Peyer's patch (tissue), 4 donors: ENCODE measurements at regions not wholly inside any gene's neighbourhood (a gene's known extent, or its start where the extent isn't known, plus 50 kb on each side); places are given as distances from the start of the nearest gene placed in this dataset.

Experiments
- DNase-seq, 3 donors: peaks; one replicate each; pipeline ENCODE4 v3.0.0-alpha.2; 2017 to 2019
- H3K27ac ChIP-seq, 4 donors: fragments of 200-600 bp; sonication (generic); one replicate each; pipeline ENCODE4 v1.5.1; 2016 to 2019
- H3K27me3 ChIP-seq, 2 donors: fragments of 200-600 bp; sonication (generic); one replicate each; pipeline ENCODE4 v1.5.1; 2019
- H3K36me3 ChIP-seq, 3 donors: fragments of 200-600 bp; sonication (generic); one replicate each; pipeline ENCODE4 v1.5.1; 2016 to 2019
- H3K4me1 ChIP-seq, 4 donors: fragments of 200-600 bp; sonication (generic); one replicate each; pipeline ENCODE4 v1.5.1; 2016 to 2019
- H3K4me3 ChIP-seq, 4 donors: fragments of 200-600 bp; sonication (generic); 1 replicate in 3 of 4; 2 replicates in 1 of 4; pipeline ENCODE4 v1.5.1; 2016 to 2019; ENCODE audit warnings: mild to moderate bottlenecking in 1 of 4
- H3K9me3 ChIP-seq, 4 donors: fragments of 200-600 bp; sonication (generic); one replicate each; pipeline ENCODE4 v1.5.1; 2016 to 2019; ENCODE audit warnings: mild to moderate bottlenecking in 1 of 4
- POLR2A ChIP-seq, 2 donors: fragments of 450-650 bp; IDR thresholded peaks; one replicate each; pipeline ENCODE4 v1.5.1; 2017; ENCODE audit warnings: antibody characterized with exemption in 2 of 2, mild to moderate bottlenecking in 2 of 2, moderate library complexity in 2 of 2
- TF ChIP-seq, protein P1 (sequence below), 6 experiments: fragments of 450-650 bp in 4 of 6; fragments of 200-600 bp in 2 of 6; sonication (generic) in 1 of 6; IDR thresholded peaks; one replicate each; pipeline ENCODE4 v1.5.1; 2017 to 2019; ENCODE audit warnings: antibody characterized with exemption in 6 of 6, mild to moderate bottlenecking in 3 of 6, moderate library complexity in 1 of 6

DNA sequence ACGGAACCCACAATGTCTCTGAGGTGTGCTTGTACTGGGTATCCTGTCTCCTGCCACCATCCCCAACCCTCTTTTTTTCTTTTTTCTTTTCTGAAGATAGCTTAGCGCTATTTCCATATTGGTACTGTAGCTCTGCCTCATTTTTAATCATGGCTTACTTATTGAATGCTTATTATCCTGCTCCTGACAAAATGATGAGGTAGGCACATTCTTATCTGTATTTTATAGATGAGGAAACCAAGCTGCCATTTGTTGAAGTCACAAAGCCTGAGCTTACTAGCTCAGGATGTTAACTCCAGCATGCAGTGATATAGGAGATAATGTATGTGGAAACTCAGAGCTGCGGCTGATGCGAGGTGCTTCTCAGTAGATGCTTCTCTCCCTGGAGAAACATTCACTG, 61.4 kb upstream of the GPR6 start:
- no peak for DNase-seq
- H3K4me3 ChIP-seq: no peak overlapping the region
- H3K4me1 ChIP-seq: no peaks in the 10 kb centered on the region
- H3K27ac ChIP-seq: no peak overlapping the region
- H3K27me3 ChIP-seq: no peaks in the 10 kb centered on the region
- no peaks in the 10 kb centered on the region for H3K9me3 ChIP-seq
- no peak for TF ChIP-seq POLR2A (IDR thresholded peaks at IDR 0.05)
- TF ChIP-seq, protein P1, sequence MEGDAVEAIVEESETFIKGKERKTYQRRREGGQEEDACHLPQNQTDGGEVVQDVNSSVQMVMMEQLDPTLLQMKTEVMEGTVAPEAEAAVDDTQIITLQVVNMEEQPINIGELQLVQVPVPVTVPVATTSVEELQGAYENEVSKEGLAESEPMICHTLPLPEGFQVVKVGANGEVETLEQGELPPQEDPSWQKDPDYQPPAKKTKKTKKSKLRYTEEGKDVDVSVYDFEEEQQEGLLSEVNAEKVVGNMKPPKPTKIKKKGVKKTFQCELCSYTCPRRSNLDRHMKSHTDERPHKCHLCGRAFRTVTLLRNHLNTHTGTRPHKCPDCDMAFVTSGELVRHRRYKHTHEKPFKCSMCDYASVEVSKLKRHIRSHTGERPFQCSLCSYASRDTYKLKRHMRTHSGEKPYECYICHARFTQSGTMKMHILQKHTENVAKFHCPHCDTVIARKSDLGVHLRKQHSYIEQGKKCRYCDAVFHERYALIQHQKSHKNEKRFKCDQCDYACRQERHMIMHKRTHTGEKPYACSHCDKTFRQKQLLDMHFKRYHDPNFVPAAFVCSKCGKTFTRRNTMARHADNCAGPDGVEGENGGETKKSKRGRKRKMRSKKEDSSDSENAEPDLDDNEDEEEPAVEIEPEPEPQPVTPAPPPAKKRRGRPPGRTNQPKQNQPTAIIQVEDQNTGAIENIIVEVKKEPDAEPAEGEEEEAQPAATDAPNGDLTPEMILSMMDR (IDR thresholded peaks at IDR 0.05): no peak
- H3K36me3 ChIP-seq: no peaks in the 10 kb centered on the region

DNA sequence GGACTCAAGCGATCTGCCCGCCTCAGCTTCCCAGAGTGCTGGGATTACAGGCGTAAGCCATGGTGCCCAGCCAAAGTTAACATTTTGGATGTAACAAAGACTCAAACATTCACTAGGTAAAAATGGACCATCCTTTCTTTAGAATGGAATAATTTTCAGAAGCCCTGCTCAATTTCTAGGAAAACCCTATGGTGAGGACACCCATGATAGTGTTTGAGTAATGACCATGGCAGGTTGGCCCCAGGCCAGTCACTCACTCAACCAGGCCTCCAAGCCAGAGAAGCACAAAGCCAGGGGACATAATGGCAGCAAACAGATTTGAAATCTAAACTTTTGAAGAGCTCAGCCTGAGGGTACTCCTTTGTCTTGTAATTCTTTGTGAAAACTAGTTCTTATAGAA, 59.9 kb upstream of the GPR6 start:
- Histone ChIP-seq H3K9me3 (no peaks in the 10 kb centered on the region), H3K36me3 (no peaks in the 10 kb centered on the region), H3K27me3 (no peaks in the 10 kb centered on the region), H3K27ac (no peak overlapping the region), H3K4me1 (no peaks in the 10 kb centered on the region), H3K4me3 (no peak overlapping the region)
- TF ChIP-seq POLR2A (IDR thresholded peaks at IDR 0.05): no peak
- TF ChIP-seq, protein P1 (IDR thresholded peaks at IDR 0.05): no peak
- no peak for DNase-seq

DNA sequence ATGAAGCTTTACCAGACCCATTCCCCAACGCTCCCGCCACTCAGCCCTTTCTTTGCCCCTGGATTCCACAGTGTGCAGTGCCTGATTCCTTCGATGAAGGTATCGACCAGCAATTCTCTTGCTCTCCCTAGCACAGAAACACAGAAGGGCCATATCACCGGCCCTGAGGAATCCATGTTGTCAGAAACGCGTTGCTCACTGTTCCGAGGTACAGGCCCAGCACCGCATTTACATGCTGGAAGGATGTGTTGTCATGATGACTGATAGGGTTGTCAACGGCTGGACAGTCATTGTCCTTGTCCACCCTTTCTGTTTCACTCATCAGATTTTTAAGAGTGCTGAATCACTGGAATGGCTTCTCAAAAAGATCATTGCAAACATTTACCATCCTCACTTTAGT, 57.2 kb upstream of the GPR6 start:
- no peak overlapping the region for H3K4me3 ChIP-seq
- no peaks in the 10 kb centered on the region for H3K4me1 ChIP-seq
- DNase-seq: no peak
- H3K27ac ChIP-seq: no peak overlapping the region
- TF ChIP-seq, protein P1 (IDR thresholded peaks at IDR 0.05): no peak
- no peak for TF ChIP-seq POLR2A (IDR thresholded peaks at IDR 0.05)
- H3K36me3 ChIP-seq: no peaks in the 10 kb centered on the region
- H3K9me3 ChIP-seq: no peaks in the 10 kb centered on the region
- H3K27me3 ChIP-seq: no peaks in the 10 kb centered on the region

DNA sequence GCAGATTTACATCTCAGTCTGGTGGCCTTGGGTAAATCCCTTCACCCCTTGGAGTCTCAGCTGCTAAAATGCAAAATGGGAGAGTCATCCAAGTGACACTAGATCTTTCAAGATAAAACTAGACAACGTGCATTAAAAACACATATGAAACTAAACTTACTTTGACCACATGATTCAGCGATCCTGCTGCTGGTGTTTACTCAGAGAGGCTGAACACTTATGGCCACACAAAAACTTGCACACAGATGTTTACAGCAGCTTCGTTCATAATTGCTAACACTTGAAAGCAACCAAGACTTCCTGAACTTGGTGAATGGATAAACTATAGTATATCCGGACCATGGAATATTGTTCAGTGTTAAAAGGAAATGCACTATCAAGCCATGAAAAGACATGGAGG, 55.3 kb upstream of the GPR6 start:
- no peak for DNase-seq
- no peaks in the 10 kb centered on the region for H3K27me3 ChIP-seq
- TF ChIP-seq, protein P1 (IDR thresholded peaks at IDR 0.05): no peak
- TF ChIP-seq POLR2A (IDR thresholded peaks at IDR 0.05): no peak
- H3K4me1 ChIP-seq: no peaks in the 10 kb centered on the region
- no peaks in the 10 kb centered on the region for H3K36me3 ChIP-seq
- no peak overlapping the region for H3K4me3 ChIP-seq
- no peaks in the 10 kb centered on the region for H3K9me3 ChIP-seq
- H3K27ac ChIP-seq: no peak overlapping the region

DNA sequence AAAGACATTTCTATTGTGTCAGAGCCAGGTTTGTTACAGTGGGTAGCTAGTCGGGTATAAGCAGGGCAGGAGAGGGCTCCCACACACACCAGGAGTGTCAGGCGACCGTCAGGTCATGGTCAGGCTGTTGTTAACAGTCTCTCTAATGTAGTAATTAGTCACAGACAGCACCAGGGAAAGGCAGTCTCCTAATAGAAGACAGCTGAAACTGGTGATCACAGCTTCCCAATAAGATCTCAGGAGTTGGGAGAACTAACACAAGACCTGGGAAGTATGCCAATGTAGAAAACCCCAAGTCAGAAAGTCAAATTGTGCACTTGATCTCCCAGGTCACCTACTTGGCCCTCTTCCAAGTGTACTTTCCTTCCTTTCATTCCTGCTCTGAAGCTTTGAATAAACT, 53.0 kb upstream of the GPR6 start:
- H3K4me1 ChIP-seq: no peaks in the 10 kb centered on the region
- H3K27me3 ChIP-seq: no peaks in the 10 kb centered on the region
- TF ChIP-seq, protein P1 (IDR thresholded peaks at IDR 0.05): no peak
- no peak for TF ChIP-seq POLR2A (IDR thresholded peaks at IDR 0.05)
- no peaks in the 10 kb centered on the region for H3K36me3 ChIP-seq
- no peak for DNase-seq
- H3K9me3 ChIP-seq: no peaks in the 10 kb centered on the region
- no peak overlapping the region for H3K27ac ChIP-seq
- H3K4me3 ChIP-seq: no peak overlapping the region

DNA sequence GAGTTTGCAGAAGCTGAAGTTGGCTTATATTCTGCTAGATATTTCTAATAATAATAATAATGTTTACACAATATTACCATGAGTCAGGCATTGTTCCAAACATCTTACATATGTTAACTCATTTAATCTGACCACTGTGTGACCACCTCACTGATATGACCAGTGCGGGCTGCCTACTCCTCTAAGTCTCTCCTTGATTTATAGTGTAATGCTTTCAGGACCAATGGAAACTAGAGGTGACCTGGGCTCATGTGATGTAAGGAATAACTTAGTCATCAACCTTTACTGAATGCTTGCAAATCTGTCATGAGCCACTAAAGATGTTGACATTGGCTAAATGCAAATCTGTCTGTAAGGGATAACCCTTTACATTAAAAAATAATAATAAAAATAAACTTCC, 51.1 kb upstream of the GPR6 start:
- no peak overlapping the region for H3K4me3 ChIP-seq
- no peaks in the 10 kb centered on the region for H3K36me3 ChIP-seq
- H3K9me3 ChIP-seq: no peaks in the 10 kb centered on the region
- H3K27ac ChIP-seq: no peak overlapping the region
- no peaks in the 10 kb centered on the region for H3K4me1 ChIP-seq
- no peak for DNase-seq
- no peaks in the 10 kb centered on the region for H3K27me3 ChIP-seq
- no peak for TF ChIP-seq POLR2A (IDR thresholded peaks at IDR 0.05)
- TF ChIP-seq, protein P1 (IDR thresholded peaks at IDR 0.05): no peak
